ENCODE measurements at regions not wholly inside any gene's neighbourhood (a gene's known extent, or its start where the extent isn't known, plus 50 kb on each side); places are given as distances from the start of the nearest gene placed in this dataset.

GRCh38 chr20:10985536-10985935 is 311.7 kb upstream of the JAG1 start:
- H3K4me1 ChIP-seq (ENCODE audit: insufficient read depth, low read length, poor library complexity, severe bottlenecking) = no peaks in the 10 kb centered on the region
- H3K4me2 ChIP-seq (ENCODE audit: low read depth, low read length, poor library complexity, severe bottlenecking) = no peak overlapping the region
- no peaks in the 10 kb centered on the region for H3K9me3 ChIP-seq (ENCODE audit: insufficient read depth, low read depth, low read length)
- H3F3A ChIP-seq (ENCODE audit: low read depth) = no peaks in the 10 kb centered on the region
- H3K36me3 ChIP-seq (ENCODE audit: insufficient read depth, low read length) = no peaks in the 10 kb centered on the region
- H3K27me3 ChIP-seq (ENCODE audit: insufficient read depth, low read length, poor library complexity, severe bottlenecking) = no peaks in the 10 kb centered on the region
- no peaks in the 10 kb centered on the region for H4K20me1 ChIP-seq (ENCODE audit: insufficient read depth, low read length, poor library complexity, severe bottlenecking)
- H2AFZ ChIP-seq (ENCODE audit: low read length) = no peak overlapping the region
- no peaks in the 10 kb centered on the region for H3K79me2 ChIP-seq (ENCODE audit: insufficient read depth, low read length)
- no peak for TF ChIP-seq CTCF (conservative IDR thresholded peaks at IDR 0.05; ENCODE audit: low read length)
- TF ChIP-seq EZH2phosphoT487 (IDR thresholded peaks at IDR 0.05; ENCODE audit: borderline replicate concordance) = no peak
- no peak overlapping the region for H3K4me3 ChIP-seq (ENCODE audit: low read length, poor library complexity, severe bottlenecking)
- no peak overlapping the region for H3K9ac ChIP-seq (ENCODE audit: low read depth, low read length, poor library complexity, severe bottlenecking)
- no peaks in the 10 kb centered on the region for H3K9me2 ChIP-seq (replicated peaks; ENCODE audit: low read depth, low read length)

- Histone ChIP-seq H3K27me3 (ENCODE audit: insufficient read depth, low read length, poor library complexity, severe bottlenecking) (no peaks in the 10 kb centered on the region), H2AFZ (ENCODE audit: low read length) (no peak overlapping the region), H3K4me2 (ENCODE audit: low read depth, low read length, poor library complexity, severe bottlenecking) (no peak overlapping the region)
Measured at GRCh38 chr20:10986586-10986985, 312.8 kb upstream of the JAG1 start.

GRCh38 chr20:10987651-10988383 is 314.0 kb upstream of the JAG1 start:
- H3K9me2 ChIP-seq (replicated peaks; ENCODE audit: low read depth, low read length) = no peaks in the 10 kb centered on the region

More at GRCh38 chr20:10986586-10986985, 312.8 kb upstream of the JAG1 start:
- no peaks in the 10 kb centered on the region for H3K9me2 ChIP-seq (replicated peaks; ENCODE audit: low read depth, low read length)
- H3F3A ChIP-seq (ENCODE audit: low read depth) = no peaks in the 10 kb centered on the region
- TF ChIP-seq EZH2phosphoT487 (IDR thresholded peaks at IDR 0.05; ENCODE audit: borderline replicate concordance) (no peak), CTCF (conservative IDR thresholded peaks at IDR 0.05; ENCODE audit: low read length) (no peak)
- H3K4me3 ChIP-seq (ENCODE audit: low read length, poor library complexity, severe bottlenecking) = no peak overlapping the region
- H3K4me1 ChIP-seq (ENCODE audit: insufficient read depth, low read length, poor library complexity, severe bottlenecking) = no peaks in the 10 kb centered on the region
- no peaks in the 10 kb centered on the region for H4K20me1 ChIP-seq (ENCODE audit: insufficient read depth, low read length, poor library complexity, severe bottlenecking)
- H3K36me3 ChIP-seq (ENCODE audit: insufficient read depth, low read length) = no peaks in the 10 kb centered on the region
- H3K9me3 ChIP-seq (ENCODE audit: insufficient read depth, low read depth, low read length) = no peaks in the 10 kb centered on the region
- no peak overlapping the region for H3K9ac ChIP-seq (ENCODE audit: low read depth, low read length, poor library complexity, severe bottlenecking)
- no peaks in the 10 kb centered on the region for H3K79me2 ChIP-seq (ENCODE audit: insufficient read depth, low read length)

More at GRCh38 chr20:10987651-10988383, 314.0 kb upstream of the JAG1 start:
- Histone ChIP-seq H3K9me3 (ENCODE audit: insufficient read depth, low read depth, low read length) (no peaks in the 10 kb centered on the region), H3F3A (ENCODE audit: low read depth) (no peaks in the 10 kb centered on the region), H2AFZ (ENCODE audit: low read length) (no peak overlapping the region), H3K4me2 (ENCODE audit: low read depth, low read length, poor library complexity, severe bottlenecking) (no peak overlapping the region), H3K79me2 (ENCODE audit: insufficient read depth, low read length) (no peaks in the 10 kb centered on the region), H3K9ac (ENCODE audit: low read depth, low read length, poor library complexity, severe bottlenecking) (no peak overlapping the region), H3K4me1 (ENCODE audit: insufficient read depth, low read length, poor library complexity, severe bottlenecking) (no peaks in the 10 kb centered on the region), H3K36me3 (ENCODE audit: insufficient read depth, low read length) (no peaks in the 10 kb centered on the region), H3K4me3 (ENCODE audit: low read length, poor library complexity, severe bottlenecking) (no peak overlapping the region), H4K20me1 (ENCODE audit: insufficient read depth, low read length, poor library complexity, severe bottlenecking) (no peaks in the 10 kb centered on the region), H3K27me3 (ENCODE audit: insufficient read depth, low read length, poor library complexity, severe bottlenecking) (no peaks in the 10 kb centered on the region)
- TF ChIP-seq EZH2phosphoT487 (IDR thresholded peaks at IDR 0.05; ENCODE audit: borderline replicate concordance) (no peak), CTCF (conservative IDR thresholded peaks at IDR 0.05; ENCODE audit: low read length) (no peak)
